ENCODE measurements at regions not wholly inside any gene's neighbourhood (a gene's known extent, or its start where the extent isn't known, plus 50 kb on each side); places are given as distances from the start of the nearest gene placed in this dataset.

DNA sequence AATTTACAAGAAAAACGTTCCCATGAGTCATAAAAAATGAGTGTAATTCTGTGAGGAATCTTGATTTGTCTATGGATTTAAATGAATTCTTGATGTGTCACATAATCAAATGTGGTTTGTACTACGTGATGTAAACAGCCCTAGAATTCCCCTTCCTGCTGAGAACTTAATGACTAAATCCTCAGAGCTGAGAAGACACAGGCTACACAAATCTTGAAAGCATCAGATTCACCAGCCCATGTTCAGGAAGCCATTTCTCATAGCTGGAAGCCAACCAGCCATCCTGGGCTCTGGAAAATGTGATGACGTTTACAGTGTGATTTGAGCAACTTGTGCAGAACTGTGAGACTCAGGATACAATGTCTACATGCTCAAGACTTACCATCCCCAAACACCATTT, 193.7 kb upstream of the MME start:
- ChIA-PET POLR2A (ENCODE audit: unreplicated experiment) (no interaction called here), CTCF (no interaction called here)
- TF ChIP-seq, protein P1, sequence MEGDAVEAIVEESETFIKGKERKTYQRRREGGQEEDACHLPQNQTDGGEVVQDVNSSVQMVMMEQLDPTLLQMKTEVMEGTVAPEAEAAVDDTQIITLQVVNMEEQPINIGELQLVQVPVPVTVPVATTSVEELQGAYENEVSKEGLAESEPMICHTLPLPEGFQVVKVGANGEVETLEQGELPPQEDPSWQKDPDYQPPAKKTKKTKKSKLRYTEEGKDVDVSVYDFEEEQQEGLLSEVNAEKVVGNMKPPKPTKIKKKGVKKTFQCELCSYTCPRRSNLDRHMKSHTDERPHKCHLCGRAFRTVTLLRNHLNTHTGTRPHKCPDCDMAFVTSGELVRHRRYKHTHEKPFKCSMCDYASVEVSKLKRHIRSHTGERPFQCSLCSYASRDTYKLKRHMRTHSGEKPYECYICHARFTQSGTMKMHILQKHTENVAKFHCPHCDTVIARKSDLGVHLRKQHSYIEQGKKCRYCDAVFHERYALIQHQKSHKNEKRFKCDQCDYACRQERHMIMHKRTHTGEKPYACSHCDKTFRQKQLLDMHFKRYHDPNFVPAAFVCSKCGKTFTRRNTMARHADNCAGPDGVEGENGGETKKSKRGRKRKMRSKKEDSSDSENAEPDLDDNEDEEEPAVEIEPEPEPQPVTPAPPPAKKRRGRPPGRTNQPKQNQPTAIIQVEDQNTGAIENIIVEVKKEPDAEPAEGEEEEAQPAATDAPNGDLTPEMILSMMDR (conservative IDR thresholded peaks at IDR 0.05), result no peak
- no peak for TF ChIP-seq EZH2 (IDR thresholded peaks at IDR 0.05; ENCODE audit: low read depth)
- no peaks in the 10 kb centered on the region for H3K9me3 ChIP-seq (ENCODE audit: insufficient read depth, low read depth)
- H3K79me2 ChIP-seq (ENCODE audit: low read depth), result no peaks in the 10 kb centered on the region
- H3K9me2 ChIP-seq (ENCODE audit: insufficient read depth), result no peaks in the 10 kb centered on the region
- no peak overlapping the region for H2AFZ ChIP-seq
- H3K4me2 ChIP-seq, result no peak overlapping the region
- no peaks in the 10 kb centered on the region for H4K20me1 ChIP-seq (ENCODE audit: insufficient read depth)
- no peaks in the 10 kb centered on the region for H3K27me3 ChIP-seq (ENCODE audit: insufficient read depth, low read depth)
- no peak overlapping the region for H3K4me3 ChIP-seq
- no TSS peak for BruUV-seq (replicated peaks)
- H3F3A ChIP-seq (ENCODE audit: insufficient read depth, low read depth), result no peaks in the 10 kb centered on the region
- no peak for DNase-seq
- H3K27ac ChIP-seq, result no peak overlapping the region
- no peaks in the 10 kb centered on the region for H3K4me1 ChIP-seq (replicated peaks; ENCODE audit: insufficient read depth)
- H3K36me3 ChIP-seq (ENCODE audit: low read depth), result no peaks in the 10 kb centered on the region
- intact Hi-C loops (cut with micrococcal nuclease; ENCODE audit: unreplicated experiment), result no loop called here

DNA sequence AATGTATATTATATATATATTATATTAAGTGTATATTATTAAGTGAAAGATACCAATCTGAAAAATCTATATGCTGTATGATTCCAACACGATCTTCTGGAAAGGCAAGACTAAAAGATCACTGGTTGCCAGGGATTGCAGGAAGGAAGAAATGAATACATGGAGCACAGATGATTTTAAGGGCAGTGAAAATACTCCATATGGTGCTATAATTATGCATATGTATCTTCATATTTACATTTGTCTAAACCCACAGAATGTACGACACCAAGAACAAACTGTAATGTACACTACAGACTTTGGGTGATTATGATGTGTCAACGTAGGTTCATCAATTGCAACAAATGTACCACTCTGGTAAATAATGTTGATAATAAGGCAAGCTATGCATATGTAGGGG, 194.7 kb upstream of the MME start:
- no peaks in the 10 kb centered on the region for H3K36me3 ChIP-seq (ENCODE audit: low read depth)
- H3K79me2 ChIP-seq (ENCODE audit: low read depth), result no peaks in the 10 kb centered on the region
- H3K4me1 ChIP-seq (replicated peaks; ENCODE audit: insufficient read depth), result no peaks in the 10 kb centered on the region
- POLR2A ChIA-PET (ENCODE audit: unreplicated experiment), result no interaction called here
- no peaks in the 10 kb centered on the region for H3K9me2 ChIP-seq (ENCODE audit: insufficient read depth)
- no peak overlapping the region for H3K4me2 ChIP-seq
- TF ChIP-seq, protein P1 (conservative IDR thresholded peaks at IDR 0.05), result no peak
- no peak for TF ChIP-seq EZH2 (IDR thresholded peaks at IDR 0.05; ENCODE audit: low read depth)
- BruUV-seq (replicated peaks), result no TSS peak
- H3K4me3 ChIP-seq, result no peak overlapping the region
- H3K27ac ChIP-seq, result no peak overlapping the region
- intact Hi-C loops (cut with micrococcal nuclease; ENCODE audit: unreplicated experiment), result no loop called here
- no peaks in the 10 kb centered on the region for H3F3A ChIP-seq (ENCODE audit: insufficient read depth, low read depth)
- H3K27me3 ChIP-seq (ENCODE audit: insufficient read depth, low read depth), result no peaks in the 10 kb centered on the region
- no peaks in the 10 kb centered on the region for H4K20me1 ChIP-seq (ENCODE audit: insufficient read depth)
- H2AFZ ChIP-seq, result no peak overlapping the region
- H3K9me3 ChIP-seq (ENCODE audit: insufficient read depth, low read depth), result no peaks in the 10 kb centered on the region
- CTCF ChIA-PET, result no interaction called here
- DNase-seq, result no peak

DNA sequence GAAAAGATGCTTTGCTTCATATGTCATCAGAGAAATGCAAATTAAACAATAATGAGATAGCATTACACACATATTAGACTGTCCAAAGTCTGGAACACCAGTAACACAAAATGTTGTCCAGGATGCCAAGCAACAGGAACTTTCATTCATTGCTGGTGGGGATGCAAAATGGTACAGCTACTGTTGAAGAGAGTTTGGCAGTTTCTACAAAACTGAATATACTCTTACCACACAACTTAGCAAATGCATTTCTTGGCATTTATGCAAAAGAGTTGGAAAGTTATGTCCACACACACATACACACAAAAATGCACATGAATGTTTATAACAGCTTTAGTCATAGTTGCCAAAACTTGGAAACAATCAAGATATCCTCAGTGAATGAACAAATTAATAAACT, 195.2 kb upstream of the MME start:
- no peaks in the 10 kb centered on the region for H3F3A ChIP-seq (ENCODE audit: insufficient read depth, low read depth)
- POLR2A ChIA-PET (ENCODE audit: unreplicated experiment), result no interaction called here
- H3K36me3 ChIP-seq (ENCODE audit: low read depth), result no peaks in the 10 kb centered on the region
- intact Hi-C loops (cut with micrococcal nuclease; ENCODE audit: unreplicated experiment), result no loop called here
- no peaks in the 10 kb centered on the region for H3K9me2 ChIP-seq (ENCODE audit: insufficient read depth)
- H3K4me2 ChIP-seq, result no peak overlapping the region
- CTCF ChIA-PET, result no interaction called here
- DNase-seq, result no peak
- no peak overlapping the region for H3K4me3 ChIP-seq
- TF ChIP-seq EZH2 (IDR thresholded peaks at IDR 0.05; ENCODE audit: low read depth), result no peak
- TF ChIP-seq, protein P1 (conservative IDR thresholded peaks at IDR 0.05), result no peak
- H3K9me3 ChIP-seq (ENCODE audit: insufficient read depth, low read depth), result no peaks in the 10 kb centered on the region
- no peaks in the 10 kb centered on the region for H4K20me1 ChIP-seq (ENCODE audit: insufficient read depth)
- H3K27me3 ChIP-seq (ENCODE audit: insufficient read depth, low read depth), result no peaks in the 10 kb centered on the region
- no peaks in the 10 kb centered on the region for H3K79me2 ChIP-seq (ENCODE audit: low read depth)
- no peak overlapping the region for H2AFZ ChIP-seq
- no peaks in the 10 kb centered on the region for H3K4me1 ChIP-seq (replicated peaks; ENCODE audit: insufficient read depth)
- BruUV-seq (replicated peaks), result no TSS peak
- no peak overlapping the region for H3K27ac ChIP-seq

All from PC-9 (cell line).